Memory B cell (primary cell): ENCODE measurements at regions not wholly inside any gene's neighbourhood (a gene's known extent, or its start where the extent isn't known, plus 50 kb on each side); places are given as distances from the start of the nearest gene placed in this dataset.
A peak's percentile ranks its signal among the peaks of the same experiment; 100 is the strongest.
"Not testable (repeated sequence)": the region's sequence is repeated elsewhere in the genome, so short reads cannot be mapped to it uniquely, and the experiment has no call there.

ENCODE experiments used
- ATAC-seq: fragments of 150-1000 bp; cut with Tn5 transposase; 2 replicates; pipeline ENCODE4 v1.10.0; 2021; ENCODE audit warnings: low read depth, mild to moderate bottlenecking, moderate library complexity
- DNase-seq, 2 donors: peaks; one replicate each; pipeline ENCODE4 v3.0.0; 2022; ENCODE audit warnings: low spot score in 2 of 2
- H3K27ac Mint-ChIP-seq: one replicate; pipeline ENCODE4 v1.8.0; 2022; ENCODE audit warnings: mild to moderate bottlenecking, moderate library complexity, mixed read lengths
- H3K27me3 Mint-ChIP-seq: one replicate; pipeline ENCODE4 v1.8.0; 2022; ENCODE audit warnings: mixed read lengths
- H3K36me3 Mint-ChIP-seq: one replicate; pipeline ENCODE4 v1.8.0; 2022; ENCODE audit warnings: mild to moderate bottlenecking, mixed read lengths
- H3K4me1 Mint-ChIP-seq: one replicate; pipeline ENCODE4 v1.8.0; 2022; ENCODE audit warnings: mixed read lengths
- H3K4me3 Mint-ChIP-seq: one replicate; pipeline ENCODE4 v1.8.0; 2022; ENCODE audit warnings: mild to moderate bottlenecking, moderate library complexity, mixed read lengths
- H3K9me3 Mint-ChIP-seq: one replicate; pipeline ENCODE4 v1.8.0; 2022; ENCODE audit warnings: mixed read lengths

GRCh38 chr9:1910269-1910811, 104.8 kb upstream of the SMARCA2 start:
- Mint-ChIP-seq H3K27me3 (no peaks in the 10 kb centered on the region), H3K36me3 (peaks cover 4% of the 10 kb centered on the region), H3K27ac (no peak overlapping the region), H3K9me3 (peaks cover 3% of the 10 kb centered on the region), H3K4me1 (no peaks in the 10 kb centered on the region), H3K4me3 (no peak overlapping the region)
- ATAC-seq (no peak), DNase-seq (no peak)

- H3K4me1 Mint-ChIP-seq = no peaks in the 10 kb centered on the region
- H3K36me3 Mint-ChIP-seq = peaks cover 4% of the 10 kb centered on the region
- H3K27ac Mint-ChIP-seq = no peak overlapping the region
- H3K4me3 Mint-ChIP-seq = no peak overlapping the region
- DNase-seq (no peak), ATAC-seq (no peak)
- no peaks in the 10 kb centered on the region for H3K27me3 Mint-ChIP-seq
- H3K9me3 Mint-ChIP-seq = peaks cover 3% of the 10 kb centered on the region
Measured at GRCh38 chr9:1913631-1914330, 101.4 kb upstream of the SMARCA2 start.

GRCh38 chr9:1916095-1916494, 99.1 kb upstream of the SMARCA2 start:
- Mint-ChIP-seq H3K9me3 (peaks cover 3% of the 10 kb centered on the region), H3K27me3 (no peaks in the 10 kb centered on the region), H3K4me3 (no peak overlapping the region), H3K4me1 (no peaks in the 10 kb centered on the region), H3K36me3 (peaks cover 4% of the 10 kb centered on the region), H3K27ac (no peak overlapping the region)
- no peak for DNase-seq
- ATAC-seq = no peak

- Mint-ChIP-seq H3K4me3 (no peak overlapping the region), H3K9me3 (peaks cover 1% of the 10 kb centered on the region), H3K4me1 (no peaks in the 10 kb centered on the region), H3K27me3 (no peaks in the 10 kb centered on the region), H3K27ac (no peak overlapping the region), H3K36me3 (peaks cover 2% of the 10 kb centered on the region)
- DNase-seq = no peak
- ATAC-seq = no peak
Measured at GRCh38 chr9:1916655-1917054, 98.5 kb upstream of the SMARCA2 start.

GRCh38 chr9:1917396-1917935, 97.7 kb upstream of the SMARCA2 start:
- no peaks in the 10 kb centered on the region for H3K4me1 Mint-ChIP-seq
- no peak overlapping the region for H3K27ac Mint-ChIP-seq
- no peaks in the 10 kb centered on the region for H3K27me3 Mint-ChIP-seq
- ATAC-seq = no peak
- no peak for DNase-seq
- no peaks in the 10 kb centered on the region for H3K36me3 Mint-ChIP-seq
- peaks cover 2% of the 10 kb centered on the region for H3K9me3 Mint-ChIP-seq
- H3K4me3 Mint-ChIP-seq = no peak overlapping the region

GRCh38 chr9:1918108-1918507, 97.0 kb upstream of the SMARCA2 start:
- DNase-seq (no peak), ATAC-seq (no peak)
- Mint-ChIP-seq H3K4me3 (no peak overlapping the region), H3K9me3 (peaks cover 2% of the 10 kb centered on the region), H3K4me1 (no peaks in the 10 kb centered on the region), H3K36me3 (no peaks in the 10 kb centered on the region), H3K27me3 (no peaks in the 10 kb centered on the region), H3K27ac (no peak overlapping the region)

GRCh38 chr9:1918622-1919021, 96.5 kb upstream of the SMARCA2 start:
- no peaks in the 10 kb centered on the region for H3K4me1 Mint-ChIP-seq
- ATAC-seq (no peak), DNase-seq (no peak)
- H3K27ac Mint-ChIP-seq = no peak overlapping the region
- H3K36me3 Mint-ChIP-seq = no peaks in the 10 kb centered on the region
- H3K9me3 Mint-ChIP-seq = peaks cover 2% of the 10 kb centered on the region
- no peaks in the 10 kb centered on the region for H3K27me3 Mint-ChIP-seq
- H3K4me3 Mint-ChIP-seq = no peak overlapping the region

- H3K27me3 Mint-ChIP-seq = no peaks in the 10 kb centered on the region
- H3K4me1 Mint-ChIP-seq = no peaks in the 10 kb centered on the region
- H3K27ac Mint-ChIP-seq = no peak overlapping the region
- no peak for DNase-seq
- ATAC-seq = no peak
- no peak overlapping the region for H3K4me3 Mint-ChIP-seq
- H3K9me3 Mint-ChIP-seq = peaks cover 2% of the 10 kb centered on the region
- no peaks in the 10 kb centered on the region for H3K36me3 Mint-ChIP-seq
Measured at GRCh38 chr9:1919229-1919628, 95.9 kb upstream of the SMARCA2 start.

- Mint-ChIP-seq H3K9me3 (peaks cover 2% of the 10 kb centered on the region), H3K27ac (no peak overlapping the region)
- no peak for ATAC-seq
Measured at GRCh38 chr9:1920386-1920785, 94.8 kb upstream of the SMARCA2 start.

GRCh38 chr9:1922026-1922425, 93.1 kb upstream of the SMARCA2 start:
- H3K9me3 Mint-ChIP-seq = peaks cover 2% of the 10 kb centered on the region
- no peak overlapping the region for H3K27ac Mint-ChIP-seq
- no peaks in the 10 kb centered on the region for H3K36me3 Mint-ChIP-seq
- DNase-seq (no peak), ATAC-seq (no peak)
- no peaks in the 10 kb centered on the region for H3K4me1 Mint-ChIP-seq
- H3K27me3 Mint-ChIP-seq = no peaks in the 10 kb centered on the region
- H3K4me3 Mint-ChIP-seq = no peak overlapping the region

More at GRCh38 chr9:1920386-1920785, 94.8 kb upstream of the SMARCA2 start:
- H3K4me3 Mint-ChIP-seq = no peak overlapping the region
- H3K36me3 Mint-ChIP-seq = no peaks in the 10 kb centered on the region
- no peak for DNase-seq
- no peaks in the 10 kb centered on the region for H3K4me1 Mint-ChIP-seq
- no peaks in the 10 kb centered on the region for H3K27me3 Mint-ChIP-seq

- H3K36me3 Mint-ChIP-seq = no peaks in the 10 kb centered on the region
- no peak overlapping the region for H3K4me3 Mint-ChIP-seq
- H3K4me1 Mint-ChIP-seq = peaks cover 10% of the 10 kb centered on the region
- no peak for ATAC-seq
- H3K27me3 Mint-ChIP-seq = no peaks in the 10 kb centered on the region
- H3K9me3 Mint-ChIP-seq = no peaks in the 10 kb centered on the region
- DNase-seq = no peak
- H3K27ac Mint-ChIP-seq = no peak overlapping the region
Measured at GRCh38 chr9:1927546-1927945, 87.6 kb upstream of the SMARCA2 start.

- no peaks in the 10 kb centered on the region for H3K9me3 Mint-ChIP-seq
Measured at GRCh38 chr9:1929134-1929533, 86.0 kb upstream of the SMARCA2 start.

GRCh38 chr9:1929722-1930244, 85.4 kb upstream of the SMARCA2 start:
- ATAC-seq = peak; percentile 21
- Mint-ChIP-seq H3K27ac (peak overlapping the region; percentile 43), H3K27me3 (no peaks in the 10 kb centered on the region), H3K9me3 (no peaks in the 10 kb centered on the region), H3K4me3 (peak overlapping the region; percentile 79), H3K4me1 (peaks cover 10% of the 10 kb centered on the region), H3K36me3 (no peaks in the 10 kb centered on the region)
- DNase-seq = no peak

More at GRCh38 chr9:1929134-1929533, 86.0 kb upstream of the SMARCA2 start:
- Mint-ChIP-seq H3K27ac (no peak overlapping the region), H3K27me3 (no peaks in the 10 kb centered on the region), H3K36me3 (no peaks in the 10 kb centered on the region), H3K4me3 (no peak overlapping the region), H3K4me1 (peaks cover 10% of the 10 kb centered on the region)
- DNase-seq (no peak), ATAC-seq (no peak)

- H3K27me3 Mint-ChIP-seq, H3K9me3 Mint-ChIP-seq, H3K36me3 Mint-ChIP-seq, DNase-seq: not testable (repeated sequence)
- Mint-ChIP-seq H3K4me3 (peak overlapping the region; percentile 79), H3K27ac (peak overlapping the region; percentile 43), H3K4me1 (peaks cover 10% of the 10 kb centered on the region)
- peak; percentile 79 for ATAC-seq
Measured at GRCh38 chr9:1930245-1930736, 84.9 kb upstream of the SMARCA2 start.
